ENCODE measurements at regions not wholly inside any gene's neighbourhood (a gene's known extent, or its start where the extent isn't known, plus 50 kb on each side); places are given as distances from the start of the nearest gene placed in this dataset.
A peak's percentile ranks its signal among the peaks of the same experiment; 100 is the strongest.

GRCh38 chrX:116111497-116111896 is 59.0 kb upstream of the AGTR2 start:
- intact Hi-C loops (cut with DNase I): no loop called here
- DNase-seq: peak in 1 of 10 donors; percentile 46

GRCh38 chrX:116111934-116112595 is 58.5 kb upstream of the AGTR2 start:
- no peak for DNase-seq
- intact Hi-C loops (cut with DNase I): no loop called here

GRCh38 chrX:116114999-116115398 is 55.5 kb upstream of the AGTR2 start:
- intact Hi-C loops (cut with DNase I): no loop called here
- no peak for DNase-seq

All from posterior cingulate gyrus (tissue), 11 donors.